PC-3 (cell line): ENCODE measurements at regions not wholly inside any gene's neighbourhood (a gene's known extent, or its start where the extent isn't known, plus 50 kb on each side); places are given as distances from the start of the nearest gene placed in this dataset.

ENCODE experiments used
- EZH2 ChIP-seq: fragments of 300-600 bp; sonication (generic); IDR thresholded peaks from one replicate; pipeline ENCODE4 v1.6.1; 2017; ENCODE audit warnings: antibody characterized with exemption, mild to moderate bottlenecking, low read length; ENCODE audit not compliant: unreplicated experiment
- TF ChIP-seq, protein P1 (sequence below): fragments of 300-600 bp; sonication (generic); conservative IDR thresholded peaks from 2 replicates; pipeline ENCODE4 v1.5.1; 2017; ENCODE audit warnings: antibody characterized with exemption, low read depth, mild to moderate bottlenecking, low read length

DNA sequence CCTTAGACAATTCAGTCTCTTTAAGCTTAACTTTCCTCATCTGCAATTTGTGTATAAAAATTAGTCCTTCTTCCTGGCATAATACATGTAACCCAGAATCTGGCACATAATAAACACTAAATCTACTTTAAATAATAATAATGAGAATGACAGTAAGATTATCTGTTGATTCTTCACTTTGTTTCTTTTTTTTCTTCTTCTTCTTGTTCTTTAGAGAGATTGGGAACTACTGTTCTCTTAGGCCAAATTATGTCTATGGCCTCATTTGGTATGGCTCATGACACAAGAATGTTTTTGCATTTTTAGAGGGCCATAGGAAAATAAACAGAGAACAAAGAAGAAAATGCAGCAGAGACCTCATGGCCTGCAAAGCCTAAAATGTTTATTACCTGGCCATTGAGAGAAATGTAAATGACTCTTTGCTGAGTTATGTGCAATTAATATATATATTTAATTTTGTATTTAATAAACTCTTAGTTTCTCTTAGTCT lies 275.8 kb downstream of the SLC6A15 start:
- no peak for TF ChIP-seq EZH2
- TF ChIP-seq, protein P1, sequence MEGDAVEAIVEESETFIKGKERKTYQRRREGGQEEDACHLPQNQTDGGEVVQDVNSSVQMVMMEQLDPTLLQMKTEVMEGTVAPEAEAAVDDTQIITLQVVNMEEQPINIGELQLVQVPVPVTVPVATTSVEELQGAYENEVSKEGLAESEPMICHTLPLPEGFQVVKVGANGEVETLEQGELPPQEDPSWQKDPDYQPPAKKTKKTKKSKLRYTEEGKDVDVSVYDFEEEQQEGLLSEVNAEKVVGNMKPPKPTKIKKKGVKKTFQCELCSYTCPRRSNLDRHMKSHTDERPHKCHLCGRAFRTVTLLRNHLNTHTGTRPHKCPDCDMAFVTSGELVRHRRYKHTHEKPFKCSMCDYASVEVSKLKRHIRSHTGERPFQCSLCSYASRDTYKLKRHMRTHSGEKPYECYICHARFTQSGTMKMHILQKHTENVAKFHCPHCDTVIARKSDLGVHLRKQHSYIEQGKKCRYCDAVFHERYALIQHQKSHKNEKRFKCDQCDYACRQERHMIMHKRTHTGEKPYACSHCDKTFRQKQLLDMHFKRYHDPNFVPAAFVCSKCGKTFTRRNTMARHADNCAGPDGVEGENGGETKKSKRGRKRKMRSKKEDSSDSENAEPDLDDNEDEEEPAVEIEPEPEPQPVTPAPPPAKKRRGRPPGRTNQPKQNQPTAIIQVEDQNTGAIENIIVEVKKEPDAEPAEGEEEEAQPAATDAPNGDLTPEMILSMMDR, result no peak
